Activated gamma-delta T cell treated with Interleukin-2 at 50 U/mL for 16 hours (primary cell): ENCODE measurements at regions not wholly inside any gene's neighbourhood (a gene's known extent, or its start where the extent isn't known, plus 50 kb on each side); places are given as distances from the start of the nearest gene placed in this dataset.

ENCODE experiments used
- DNase-seq: peaks from one replicate; pipeline ENCODE4 v3.0.0-alpha.2; 2020

GRCh38 chr5:58090704-58091103 lies 369.2 kb downstream of the PLK2 start:
- no peak for DNase-seq

- no peak for DNase-seq
Measured at GRCh38 chr5:58088941-58089340, 370.9 kb downstream of the PLK2 start.

GRCh38 chr5:58087905-58088304 lies 372.0 kb downstream of the PLK2 start:
- DNase-seq = no peak

- no peak for DNase-seq
Measured at GRCh38 chr5:58087123-58087522, 372.8 kb downstream of the PLK2 start.

- no peak for DNase-seq
Measured at GRCh38 chr5:58085800-58086199, 374.1 kb downstream of the PLK2 start.

- no peak for DNase-seq
Measured at GRCh38 chr5:58081435-58081834, 378.5 kb downstream of the PLK2 start.

GRCh38 chr5:58080573-58080972 lies 379.3 kb downstream of the PLK2 start:
- no peak for DNase-seq

- no peak for DNase-seq
Measured at GRCh38 chr5:58077966-58078365, 381.9 kb downstream of the PLK2 start.

GRCh38 chr5:58077416-58077815 lies 382.5 kb downstream of the PLK2 start:
- no peak for DNase-seq

GRCh38 chr5:58076483-58077257 lies 383.2 kb downstream of the PLK2 start:
- DNase-seq = no peak

GRCh38 chr5:58075907-58076306 lies 384.0 kb downstream of the PLK2 start:
- no peak for DNase-seq

GRCh38 chr5:58074717-58075116 lies 385.2 kb downstream of the PLK2 start:
- no peak for DNase-seq

- no peak for DNase-seq
Measured at GRCh38 chr5:58074222-58074621, 385.7 kb downstream of the PLK2 start.

- no peak for DNase-seq
Measured at GRCh38 chr5:58073243-58073642, 386.6 kb downstream of the PLK2 start.

- no peak for DNase-seq
Measured at GRCh38 chr5:58072300-58072965, 387.5 kb downstream of the PLK2 start.

- no peak for DNase-seq
Measured at GRCh38 chr5:58071566-58071965, 388.3 kb downstream of the PLK2 start.

GRCh38 chr5:58069846-58070245 lies 390.0 kb downstream of the PLK2 start:
- no peak for DNase-seq

GRCh38 chr5:58069016-58069705 lies 390.7 kb downstream of the PLK2 start:
- DNase-seq = no peak

GRCh38 chr5:58066557-58066956 lies 393.3 kb downstream of the PLK2 start:
- DNase-seq = no peak

GRCh38 chr5:58066076-58066475 lies 393.8 kb downstream of the PLK2 start:
- DNase-seq = no peak

GRCh38 chr5:58064801-58065200 lies 395.1 kb downstream of the PLK2 start:
- DNase-seq = no peak

GRCh38 chr5:58060996-58061395 lies 398.9 kb downstream of the PLK2 start:
- DNase-seq = no peak

GRCh38 chr5:58057324-58057723 lies 402.6 kb downstream of the PLK2 start:
- no peak for DNase-seq

GRCh38 chr5:58056546-58056945 lies 403.3 kb downstream of the PLK2 start:
- no peak for DNase-seq
